ENCODE measurements at regions not wholly inside any gene's neighbourhood (a gene's known extent, or its start where the extent isn't known, plus 50 kb on each side); places are given as distances from the start of the nearest gene placed in this dataset.
"Not testable (repeated sequence)": the region's sequence is repeated elsewhere in the genome, so short reads cannot be mapped to it uniquely, and the experiment has no call there.

- DNase-seq (ENCODE audit: low read depth) = peak; percentile 91
- H3K4me3 ChIP-seq (ENCODE audit: low read depth, low read length) = no peak overlapping the region
- TF ChIP-seq CTCF (conservative IDR thresholded peaks at IDR 0.05; ENCODE audit: low read depth, low read length) = no peak
Observed at GRCh38 chr17:77619851-77620250, 338.7 kb upstream of the TNRC6C start.

GRCh38 chr17:77620282-77620681 lies 338.2 kb upstream of the TNRC6C start:
- no peak for TF ChIP-seq CTCF (conservative IDR thresholded peaks at IDR 0.05; ENCODE audit: low read depth, low read length)
- no peak for DNase-seq (ENCODE audit: low read depth)
- no peak overlapping the region for H3K4me3 ChIP-seq (ENCODE audit: low read depth, low read length)

GRCh38 chr17:77622084-77622483 lies 336.4 kb upstream of the TNRC6C start:
- not testable (repeated sequence) for DNase-seq (ENCODE audit: low read depth); H3K4me3 ChIP-seq (ENCODE audit: low read depth, low read length)

- peak; percentile 24 for DNase-seq (ENCODE audit: low read depth)
- no peak for TF ChIP-seq CTCF (conservative IDR thresholded peaks at IDR 0.05; ENCODE audit: low read depth, low read length)
- no peak overlapping the region for H3K4me3 ChIP-seq (ENCODE audit: low read depth, low read length)
Observed at GRCh38 chr17:77622647-77623046, 335.9 kb upstream of the TNRC6C start.

GRCh38 chr17:77623321-77623720 lies 335.2 kb upstream of the TNRC6C start:
- not testable (repeated sequence) for DNase-seq (ENCODE audit: low read depth); H3K4me3 ChIP-seq (ENCODE audit: low read depth, low read length)

GRCh38 chr17:77628035-77628434 lies 330.5 kb upstream of the TNRC6C start:
- H3K4me3 ChIP-seq (ENCODE audit: low read depth, low read length) = no peak overlapping the region
- DNase-seq (ENCODE audit: low read depth) = no peak
- no peak for TF ChIP-seq CTCF (conservative IDR thresholded peaks at IDR 0.05; ENCODE audit: low read depth, low read length)

GRCh38 chr17:77629284-77629683 lies 329.2 kb upstream of the TNRC6C start:
- not testable (repeated sequence) for DNase-seq (ENCODE audit: low read depth); H3K4me3 ChIP-seq (ENCODE audit: low read depth, low read length)

GRCh38 chr17:77631307-77631706 lies 327.2 kb upstream of the TNRC6C start:
- no peak for DNase-seq (ENCODE audit: low read depth)
- no peak overlapping the region for H3K4me3 ChIP-seq (ENCODE audit: low read depth, low read length)
- no peak for TF ChIP-seq CTCF (conservative IDR thresholded peaks at IDR 0.05; ENCODE audit: low read depth, low read length)

GRCh38 chr17:77632619-77633018 lies 325.9 kb upstream of the TNRC6C start:
- no peak overlapping the region for H3K4me3 ChIP-seq (ENCODE audit: low read depth, low read length)
- no peak for DNase-seq (ENCODE audit: low read depth)

More at GRCh38 chr17:77632619-77633018, 325.9 kb upstream of the TNRC6C start:
- no peak for TF ChIP-seq CTCF (conservative IDR thresholded peaks at IDR 0.05; ENCODE audit: low read depth, low read length)
